Fibroblast of the aortic adventitia (primary cell): ENCODE measurements at regions not wholly inside any gene's neighbourhood (a gene's known extent, or its start where the extent isn't known, plus 50 kb on each side); places are given as distances from the start of the nearest gene placed in this dataset.
"Not testable (repeated sequence)": the region's sequence is repeated elsewhere in the genome, so short reads cannot be mapped to it uniquely, and the experiment has no call there.

ENCODE experiments used
- DNase-seq: peaks from one replicate; pipeline ENCODE4 v3.0.0-alpha.2; 2010; ENCODE audit warnings: low read depth
- H3K4me3 ChIP-seq: 2 replicates; pipeline ENCODE4 v1.5.1; 2011; ENCODE audit warnings: low read depth, mild to moderate bottlenecking, control low read depth, low read length, moderate library complexity
- CTCF ChIP-seq: IDR thresholded peaks from 2 replicates; pipeline ENCODE4 v1.5.1; 2011; ENCODE audit warnings: mild to moderate bottlenecking, low read length, control low read depth, inconsistent platforms; ENCODE audit not compliant: insufficient read depth

GRCh38 chr1:79895573-79895972 is 889.0 kb upstream of the ADGRL4 start:
- no peak overlapping the region for H3K4me3 ChIP-seq
- no peak for DNase-seq
- TF ChIP-seq CTCF: no peak

- not testable (repeated sequence) for H3K4me3 ChIP-seq, DNase-seq
Observed at GRCh38 chr1:79894129-79894528, 887.6 kb upstream of the ADGRL4 start.

- no peak for TF ChIP-seq CTCF
- no peak for DNase-seq
- H3K4me3 ChIP-seq: no peak overlapping the region
Observed at GRCh38 chr1:79887059-79887458, 880.5 kb upstream of the ADGRL4 start.

GRCh38 chr1:79885101-79885500 is 878.6 kb upstream of the ADGRL4 start:
- H3K4me3 ChIP-seq: no peak overlapping the region
- no peak for DNase-seq
- no peak for TF ChIP-seq CTCF

- DNase-seq: no peak
- TF ChIP-seq CTCF: no peak
- no peak overlapping the region for H3K4me3 ChIP-seq
Observed at GRCh38 chr1:79877086-79877485, 870.6 kb upstream of the ADGRL4 start.

- DNase-seq: no peak
- no peak for TF ChIP-seq CTCF
- no peak overlapping the region for H3K4me3 ChIP-seq
Observed at GRCh38 chr1:79875187-79875586, 868.7 kb upstream of the ADGRL4 start.

- TF ChIP-seq CTCF: no peak
- no peak for DNase-seq
- H3K4me3 ChIP-seq: no peak overlapping the region
Observed at GRCh38 chr1:79874289-79874688, 867.8 kb upstream of the ADGRL4 start.
